CD4-positive, alpha-beta T cell treated with Interleukin-15 for 1 hour (primary cell): ENCODE measurements at regions not wholly inside any gene's neighbourhood (a gene's known extent, or its start where the extent isn't known, plus 50 kb on each side); places are given as distances from the start of the nearest gene placed in this dataset.

Experiments
- DNase-seq: peaks from one replicate; pipeline ENCODE4 v3.0.0-alpha.2; 2020

- no peak for DNase-seq
Observed at GRCh38 chr3:34924961-34925360, 714.4 kb upstream of the ARPP21 start.

DNA sequence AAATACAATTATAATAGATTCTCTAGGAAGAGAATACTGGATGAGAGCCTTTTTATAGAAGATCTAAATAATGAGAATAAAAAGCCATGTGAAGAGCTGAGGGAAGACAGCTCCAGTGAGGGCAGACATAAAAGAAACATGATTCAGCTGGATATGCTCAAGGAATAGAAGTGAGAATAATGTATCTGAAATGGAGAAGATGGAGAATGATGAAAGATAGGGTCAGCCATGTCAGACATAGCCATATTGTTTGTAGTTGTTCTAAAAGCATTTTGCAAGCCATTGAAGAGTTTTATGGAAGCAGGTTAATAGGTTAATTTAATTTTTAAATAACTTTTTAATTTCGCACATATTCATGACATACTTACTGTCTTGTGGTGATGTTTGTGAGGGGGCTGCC lies 713.5 kb upstream of the ARPP21 start:
- no peak for DNase-seq

DNA sequence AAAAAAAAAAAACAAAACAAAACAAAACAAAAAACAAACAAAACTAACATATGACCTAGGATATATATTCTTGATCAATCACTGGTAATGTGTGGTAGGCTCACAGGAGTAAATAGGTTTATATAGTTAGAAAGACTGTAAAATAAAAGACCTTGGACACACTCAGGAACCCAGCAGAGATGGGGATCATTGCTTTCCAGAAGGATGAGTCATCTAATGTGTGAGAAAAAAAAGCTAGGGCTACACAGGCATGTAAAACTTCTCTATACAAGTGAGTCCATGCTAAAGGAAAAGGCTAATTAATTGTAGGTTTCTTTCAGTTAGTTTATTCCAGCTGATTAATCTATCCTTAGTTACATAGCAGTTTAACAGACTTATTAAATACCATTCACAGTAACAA lies 710.3 kb upstream of the ARPP21 start:
- no peak for DNase-seq

DNA sequence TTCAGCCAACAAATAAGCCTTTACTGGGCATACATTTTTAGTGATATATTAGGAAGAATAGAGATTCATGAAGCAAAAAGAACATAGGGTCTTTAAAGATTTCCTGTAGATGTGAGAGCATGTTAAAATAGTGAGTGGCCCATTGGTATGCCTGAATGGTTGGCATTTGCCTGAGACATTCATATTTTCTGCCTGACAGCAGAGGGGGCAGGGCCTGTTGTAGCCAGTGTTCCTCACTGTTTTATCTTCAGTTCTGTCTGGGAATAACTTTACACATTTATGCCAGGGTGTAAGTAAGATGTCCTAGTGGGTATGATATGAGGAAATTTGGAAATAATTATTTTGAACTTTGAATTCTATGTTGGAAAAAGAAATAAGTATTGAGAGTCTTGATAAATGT lies 704.7 kb upstream of the ARPP21 start:
- DNase-seq: no peak

DNA sequence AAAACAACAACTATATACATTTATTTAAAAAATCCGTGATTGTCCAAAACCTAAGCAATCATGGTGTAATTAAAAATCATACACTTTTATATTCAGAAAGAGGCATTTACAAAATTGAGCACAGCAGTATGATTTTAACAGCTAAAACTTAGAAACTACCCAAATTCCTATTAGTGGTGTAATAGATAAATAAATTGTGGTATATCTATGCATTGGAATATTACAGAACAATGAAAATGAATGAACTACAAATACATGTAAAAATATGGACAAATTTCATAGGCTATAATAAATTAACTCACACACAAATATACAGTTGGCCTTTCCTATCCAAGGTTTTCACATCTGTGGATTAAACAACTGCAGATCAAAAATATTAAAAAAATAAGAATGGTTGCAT lies 700.5 kb upstream of the ARPP21 start:
- DNase-seq: no peak

GRCh38 chr3:34942256-34942655 lies 697.1 kb upstream of the ARPP21 start:
- DNase-seq: no peak

GRCh38 chr3:34947834-34948233 lies 691.5 kb upstream of the ARPP21 start:
- DNase-seq: no peak

GRCh38 chr3:34948517-34948916 lies 690.8 kb upstream of the ARPP21 start:
- DNase-seq: no peak

DNA sequence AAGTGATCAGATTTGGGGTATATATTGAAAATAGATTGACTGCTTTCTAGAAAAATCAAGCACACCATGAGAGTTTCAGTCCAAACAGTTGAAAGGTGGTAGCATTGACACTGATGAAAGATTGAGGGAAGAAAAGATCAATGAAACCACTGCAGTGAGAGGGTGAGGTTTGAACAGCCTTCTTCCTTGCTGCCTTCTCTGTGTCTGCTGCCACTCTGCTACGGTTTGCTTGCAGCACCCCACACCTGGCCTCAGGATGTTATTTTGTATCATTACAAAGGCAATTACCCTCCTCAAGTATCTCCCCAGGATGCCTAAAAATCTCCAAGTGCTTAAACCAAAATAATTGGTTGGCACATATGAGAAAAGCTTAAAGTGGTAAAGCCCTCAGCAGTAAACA lies 683.6 kb upstream of the ARPP21 start:
- DNase-seq: no peak

DNA sequence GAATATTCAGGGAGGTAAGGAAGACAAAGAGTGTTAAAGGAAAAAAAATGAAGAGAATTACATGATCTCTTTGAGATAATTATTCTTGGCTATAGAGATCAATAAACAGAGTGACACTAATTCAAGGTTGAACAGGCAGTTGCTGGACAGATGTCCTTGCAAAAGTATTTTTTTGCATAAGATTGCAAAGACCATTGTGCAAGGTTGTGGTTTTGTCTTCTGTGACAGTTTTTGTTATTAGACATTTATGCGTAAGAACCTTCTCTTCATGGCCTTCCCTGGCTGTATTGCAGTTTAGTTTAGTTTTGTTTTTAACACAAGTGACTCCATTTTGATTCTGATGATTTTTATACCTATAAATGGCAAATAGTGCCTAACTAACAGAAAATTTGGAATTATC lies 682.8 kb upstream of the ARPP21 start:
- no peak for DNase-seq

DNA sequence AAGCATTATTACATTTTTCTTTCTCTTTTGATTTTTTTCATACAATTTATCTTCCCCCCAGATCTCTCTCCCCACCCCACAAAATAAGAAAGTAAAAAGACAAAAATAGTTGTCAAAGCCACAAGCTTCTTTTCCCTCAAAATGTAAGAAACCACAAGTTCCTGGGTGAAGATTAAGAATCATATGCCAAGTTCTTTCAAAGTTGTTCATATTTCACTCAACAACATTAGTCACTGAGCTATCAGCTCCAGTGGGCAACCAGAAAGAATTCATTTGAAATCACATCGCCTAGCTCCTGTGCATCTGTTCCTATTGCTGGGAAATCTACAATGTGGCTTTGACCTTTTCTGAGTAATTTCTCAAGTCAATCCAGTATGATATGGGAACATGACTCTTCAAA lies 681.6 kb upstream of the ARPP21 start:
- no peak for DNase-seq

DNA sequence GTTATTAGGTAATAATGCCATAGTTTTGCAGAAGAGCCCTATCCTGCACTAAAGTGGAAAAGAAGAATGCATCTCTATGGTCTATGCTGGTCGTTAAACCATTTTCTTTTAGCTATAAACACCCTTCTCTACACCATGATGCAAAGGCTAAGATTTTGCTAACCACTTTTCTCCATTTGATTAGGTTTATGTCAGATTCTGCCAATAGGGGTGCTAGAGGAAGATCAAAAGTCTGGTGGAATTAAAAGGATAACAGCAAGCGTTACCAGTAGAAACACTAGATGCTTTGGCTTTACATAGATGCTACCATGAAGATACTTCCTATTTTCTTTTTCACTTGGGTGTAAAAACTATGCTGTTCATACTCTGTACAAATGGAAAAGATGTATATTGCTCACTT lies 669.8 kb upstream of the ARPP21 start:
- DNase-seq: no peak

DNA sequence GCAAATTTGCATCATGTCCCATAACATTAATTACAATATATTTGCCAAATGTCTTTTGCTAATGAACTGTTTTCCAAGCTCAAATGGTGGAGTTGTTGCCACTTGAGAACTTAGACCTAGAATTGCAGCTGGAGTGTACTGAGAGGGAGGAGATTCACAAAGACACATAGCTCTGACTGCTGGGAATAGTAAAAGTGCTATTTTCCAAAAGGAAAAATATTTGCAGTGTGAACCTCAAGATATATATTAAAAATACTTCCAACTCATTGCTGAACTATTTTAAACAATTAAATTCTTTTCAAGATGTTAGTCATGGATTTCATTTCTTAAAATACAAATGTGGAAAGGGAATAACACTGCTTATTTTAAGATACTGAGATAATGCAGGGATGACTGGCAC lies 666.8 kb upstream of the ARPP21 start:
- DNase-seq: no peak

DNA sequence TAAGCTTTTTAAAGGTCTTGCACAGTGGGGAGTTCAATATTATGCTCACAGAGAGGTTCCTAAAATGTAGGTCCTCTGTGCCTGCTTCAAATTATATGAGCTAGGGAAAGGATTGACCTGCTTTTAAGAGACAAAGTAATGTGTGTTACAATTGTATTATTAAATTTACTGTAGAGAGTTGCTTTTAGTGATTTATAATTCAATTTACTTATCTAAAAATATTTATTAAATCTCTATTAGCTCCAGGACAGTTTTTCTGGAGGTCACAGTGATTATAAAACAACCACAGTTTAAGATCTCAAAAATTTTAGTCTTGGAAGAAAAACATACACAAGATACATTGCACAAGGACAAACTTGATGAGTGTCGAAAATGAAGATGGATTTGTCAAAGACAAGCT lies 665.7 kb upstream of the ARPP21 start:
- DNase-seq: no peak

GRCh38 chr3:34983631-34984030 lies 655.7 kb upstream of the ARPP21 start:
- no peak for DNase-seq

DNA sequence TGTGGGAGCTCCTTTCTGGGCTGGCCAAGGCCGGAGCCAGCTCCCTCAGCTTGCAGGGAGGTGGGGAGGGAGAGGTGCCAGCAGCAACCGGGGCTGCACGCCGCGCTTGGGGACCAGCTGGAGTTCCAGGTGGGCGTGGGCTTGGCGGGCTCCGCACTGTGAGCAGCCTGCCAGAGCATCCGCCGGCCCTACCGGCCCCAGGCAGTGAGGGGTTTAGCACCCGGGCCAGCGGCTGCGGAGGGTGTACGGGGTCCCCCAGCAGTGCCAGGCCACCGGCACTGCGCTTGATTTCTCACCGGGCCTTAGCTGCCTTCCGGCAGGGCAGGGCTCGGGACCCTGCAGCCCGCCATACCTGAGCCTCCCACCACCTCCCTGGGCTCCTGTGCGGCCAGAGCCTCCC lies 651.0 kb upstream of the ARPP21 start:
- no peak for DNase-seq

DNA sequence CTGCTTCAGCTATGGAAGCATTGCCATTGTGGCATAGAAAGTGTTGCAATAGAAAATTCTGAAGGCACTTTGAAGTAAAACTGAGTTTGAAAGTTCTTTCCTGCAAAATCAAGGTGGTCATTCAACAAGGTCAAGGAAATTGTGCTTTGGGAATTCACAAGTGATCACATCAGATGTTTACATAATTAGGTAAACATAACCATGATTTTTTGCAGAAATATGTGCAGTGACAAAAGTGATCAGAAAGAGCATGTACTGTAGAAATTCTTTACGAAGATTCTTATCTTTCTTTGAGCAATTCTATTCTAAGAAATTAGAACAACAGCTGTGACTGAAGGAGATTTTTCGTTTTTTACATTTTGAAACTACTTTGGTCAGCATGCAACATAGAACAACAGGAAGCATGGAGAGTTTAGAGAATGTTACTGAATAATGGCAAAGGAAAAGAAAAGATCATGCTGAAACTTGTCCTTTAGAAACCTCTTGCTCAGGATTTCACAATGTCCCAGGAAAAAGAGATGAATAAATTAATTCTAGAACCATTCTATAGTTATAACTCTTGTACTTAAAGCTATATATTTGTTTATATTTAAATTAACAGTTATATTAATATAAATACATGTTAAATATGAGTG lies 643.4 kb upstream of the ARPP21 start:
- DNase-seq: no peak

DNA sequence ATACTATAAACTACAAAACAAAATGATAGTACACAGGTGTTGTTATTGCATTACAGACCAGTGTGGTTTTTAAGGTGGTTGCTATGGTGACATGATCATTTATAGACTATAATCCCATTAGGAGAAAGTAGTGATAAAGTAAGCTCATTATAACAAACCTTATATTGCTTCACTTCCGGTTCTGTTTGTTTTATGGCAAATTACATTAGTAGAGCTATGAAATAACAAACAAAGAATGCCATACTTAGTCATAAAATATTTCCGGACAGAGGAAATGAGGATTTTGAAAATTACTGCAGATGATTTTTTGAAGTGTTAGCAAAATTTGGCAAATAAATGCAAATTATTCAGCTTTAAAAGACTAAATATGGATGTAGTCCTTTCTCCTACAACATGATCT lies 640.4 kb upstream of the ARPP21 start:
- no peak for DNase-seq

DNA sequence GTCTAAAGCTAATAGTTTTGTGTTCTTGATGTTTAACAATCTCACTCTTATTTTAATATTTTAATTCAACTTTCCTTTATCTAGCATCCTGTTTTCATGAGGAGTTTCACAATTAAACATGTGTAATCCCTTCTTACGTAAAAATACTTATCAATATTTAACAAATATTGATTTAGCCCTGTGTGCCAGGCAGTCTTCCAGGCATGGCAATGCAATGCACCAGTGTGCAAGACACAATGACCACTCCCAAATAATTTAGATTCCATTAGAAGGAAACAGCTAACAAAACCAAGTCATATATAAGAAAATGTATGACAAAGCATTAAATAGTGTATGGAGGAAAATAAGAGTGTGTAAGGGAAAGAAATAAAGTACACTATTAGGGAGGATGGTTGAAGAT lies 627.1 kb upstream of the ARPP21 start:
- no peak for DNase-seq

DNA sequence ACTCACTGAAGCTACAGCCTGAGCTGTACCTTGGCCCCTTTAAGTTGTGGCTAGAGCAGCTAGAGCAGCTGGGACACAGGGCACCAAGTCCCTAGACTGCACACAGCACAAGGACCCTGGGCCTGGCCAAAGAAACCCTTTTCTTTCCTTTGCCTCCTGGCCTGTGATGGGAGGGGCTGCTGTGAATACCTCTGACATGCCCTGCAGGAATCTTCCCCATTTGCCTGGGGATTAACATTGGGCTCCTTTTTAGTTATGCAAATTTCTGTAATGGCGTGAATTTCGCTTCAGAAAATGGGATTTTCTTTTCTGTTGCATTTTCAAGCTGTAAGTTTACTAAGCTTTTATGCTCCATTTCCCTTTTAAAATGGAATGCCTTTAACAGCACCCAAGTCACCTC lies 611.2 kb upstream of the ARPP21 start:
- DNase-seq: no peak

GRCh38 chr3:35042210-35042991 lies 596.9 kb upstream of the ARPP21 start:
- no peak for DNase-seq

- no peak for DNase-seq
Observed at GRCh38 chr3:35043040-35043439, 596.3 kb upstream of the ARPP21 start.

- no peak for DNase-seq
Observed at GRCh38 chr3:35044190-35044589, 595.1 kb upstream of the ARPP21 start.

- DNase-seq: no peak
Observed at GRCh38 chr3:35045118-35045517, 594.2 kb upstream of the ARPP21 start.

DNA sequence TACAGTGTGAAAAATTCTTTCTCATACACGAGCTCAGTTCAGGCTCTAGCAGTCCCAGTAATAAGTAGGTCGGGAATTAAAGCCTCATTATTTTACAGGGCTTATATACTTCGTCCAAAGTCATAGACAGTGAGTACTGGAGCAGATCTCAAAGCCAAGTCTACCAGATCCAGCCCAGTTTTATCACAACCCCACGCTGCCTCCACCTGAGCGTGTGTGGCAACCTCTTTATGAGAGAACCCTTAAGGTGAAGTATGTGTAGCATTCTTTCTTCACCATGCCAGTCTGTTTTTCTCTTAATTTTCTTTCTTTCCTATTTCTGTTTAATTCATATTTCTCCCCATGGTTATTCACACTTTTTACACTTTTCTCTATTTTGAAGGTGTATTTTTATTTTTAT lies 574.6 kb upstream of the ARPP21 start:
- no peak for DNase-seq
